GM18505 (cell line): ENCODE measurements at regions not wholly inside any gene's neighbourhood (a gene's known extent, or its start where the extent isn't known, plus 50 kb on each side); places are given as distances from the start of the nearest gene placed in this dataset.
"Not testable (repeated sequence)": the region's sequence is repeated elsewhere in the genome, so short reads cannot be mapped to it uniquely, and the experiment has no call there.

ENCODE experiments used
- ATAC-seq: cut with Tn5 transposase; IDR thresholded peaks from one replicate; pipeline ENCODE4 v1.9.1; 2021; ENCODE audit not compliant: unreplicated experiment
- POLR2A ChIP-seq: IDR thresholded peaks from 4 replicates; pipeline ENCODE4 v1.6.1; 2011; ENCODE audit warnings: borderline replicate concordance; ENCODE audit not compliant: insufficient read depth, insufficient read length; ENCODE audit errors: extremely low read depth

- no peak for TF ChIP-seq POLR2A
Measured at GRCh38 chrX:93468075-93468474, 205.3 kb downstream of the NAP1L3 start.

GRCh38 chrX:93466383-93466782, 207.0 kb downstream of the NAP1L3 start:
- no peak for ATAC-seq
- no peak for TF ChIP-seq POLR2A

More at GRCh38 chrX:93468075-93468474, 205.3 kb downstream of the NAP1L3 start:
- no peak for ATAC-seq

DNA sequence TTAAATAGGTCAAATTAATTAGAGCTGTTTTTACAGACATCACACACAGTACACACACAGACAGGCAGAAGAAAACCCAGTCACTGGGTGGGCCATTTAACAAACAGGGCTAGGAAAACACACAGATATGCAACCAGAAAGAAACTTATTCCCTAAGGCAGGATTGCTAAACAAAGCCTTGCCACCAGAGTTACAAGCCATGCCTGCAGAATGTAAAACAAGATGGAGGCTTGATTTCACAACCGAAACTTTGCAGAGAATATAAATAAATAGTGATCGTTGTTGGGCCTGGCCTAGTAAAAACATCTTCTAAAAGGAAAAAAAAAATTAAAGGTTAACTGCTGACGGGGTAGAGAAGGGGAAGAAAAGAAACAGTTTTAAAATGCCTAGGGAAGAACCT, 212.3 kb downstream of the NAP1L3 start:
- no peak for ATAC-seq
- TF ChIP-seq POLR2A = no peak

GRCh38 chrX:93454509-93454908, 218.9 kb downstream of the NAP1L3 start:
- TF ChIP-seq POLR2A = no peak
- no peak for ATAC-seq

DNA sequence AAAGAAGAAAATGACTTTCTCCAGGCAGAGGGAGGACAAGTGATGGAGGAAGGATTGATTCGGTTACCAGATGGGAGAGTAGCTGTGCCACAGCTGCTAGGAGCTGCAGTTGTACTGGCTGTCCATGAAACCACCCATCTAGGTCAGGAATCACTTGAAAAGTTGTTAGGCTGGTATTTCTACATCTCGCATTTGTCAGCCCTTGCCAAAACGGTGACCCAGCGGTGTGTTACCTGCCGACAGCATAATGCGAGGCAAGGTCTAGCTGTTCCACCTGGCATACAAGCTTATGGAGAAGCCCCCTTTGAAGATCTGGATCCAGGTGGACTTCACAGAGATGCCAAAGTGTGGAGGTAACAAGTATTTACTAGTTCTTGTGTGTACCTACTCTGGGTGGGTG, 238.7 kb downstream of the NAP1L3 start:
- ATAC-seq = not testable (repeated sequence)

DNA sequence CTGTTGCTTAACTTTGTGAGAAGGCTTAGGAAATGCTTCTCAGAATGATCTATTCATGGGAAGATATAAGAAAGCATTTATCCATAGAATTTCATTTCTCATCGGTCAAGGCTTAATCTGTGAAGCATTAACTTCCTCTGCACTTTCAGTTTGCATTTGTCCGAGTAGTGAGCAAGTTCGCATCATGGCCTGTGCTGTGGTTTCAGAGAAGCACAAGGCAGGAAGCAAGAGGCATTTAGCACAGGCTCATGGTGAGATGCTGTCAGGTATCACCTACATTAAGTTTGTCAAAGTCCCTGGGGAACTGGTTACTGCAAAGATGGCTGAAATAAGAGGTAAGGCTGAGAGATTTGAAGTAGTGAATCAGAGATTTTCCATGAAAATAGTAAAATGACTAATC, 244.9 kb downstream of the NAP1L3 start:
- no peak for ATAC-seq
- no peak for TF ChIP-seq POLR2A

- ATAC-seq = peak; percentile 88
- no peak for TF ChIP-seq POLR2A
Measured at GRCh38 chrX:93422693-93423092, 250.7 kb downstream of the NAP1L3 start.

GRCh38 chrX:93420525-93421082, 252.8 kb downstream of the NAP1L3 start:
- TF ChIP-seq POLR2A = no peak

GRCh38 chrX:93420090-93420489, 253.3 kb downstream of the NAP1L3 start:
- ATAC-seq = no peak
- TF ChIP-seq POLR2A = no peak

More at GRCh38 chrX:93420525-93421082, 252.8 kb downstream of the NAP1L3 start:
- ATAC-seq = no peak

DNA sequence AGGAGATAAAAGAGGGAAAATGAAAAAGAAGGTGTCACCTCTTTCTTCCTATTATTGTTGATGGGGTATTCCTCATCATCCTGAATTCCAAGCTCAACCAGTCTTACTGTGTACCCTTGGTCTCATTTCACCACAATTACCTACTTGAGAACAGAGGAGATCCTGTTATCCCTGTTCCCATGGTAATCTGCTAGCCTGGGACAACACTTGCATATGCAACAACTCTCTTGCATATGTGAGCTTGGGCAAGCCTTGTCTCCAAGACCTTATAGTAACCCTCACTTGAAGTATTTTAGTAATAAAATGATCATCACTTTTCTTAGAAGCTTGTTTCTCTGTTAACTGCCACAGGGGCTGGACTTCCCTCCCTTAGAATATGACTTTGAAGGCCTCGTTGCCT, 253.7 kb downstream of the NAP1L3 start:
- no peak for TF ChIP-seq POLR2A
- ATAC-seq = no peak

DNA sequence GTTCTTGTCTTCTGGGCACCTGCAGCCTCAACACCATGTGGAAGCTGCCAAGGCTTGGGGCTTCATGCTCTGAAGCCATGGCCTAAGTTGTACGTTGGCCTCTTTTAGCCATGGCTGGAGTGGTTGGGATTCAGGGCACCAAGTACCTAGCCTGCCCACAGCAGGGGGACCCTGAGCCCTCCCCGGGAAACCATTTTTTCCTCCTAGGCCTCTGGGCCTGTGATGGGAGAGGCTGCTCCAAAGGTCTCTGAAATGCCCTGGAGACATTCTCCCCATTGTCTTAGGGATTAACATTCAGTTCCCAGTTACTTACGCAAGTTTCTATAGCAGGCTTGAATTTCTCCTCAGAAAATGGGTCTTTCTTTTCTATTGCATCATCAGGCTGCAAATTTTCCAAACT, 269.3 kb downstream of the NAP1L3 start:
- ATAC-seq = no peak
- no peak for TF ChIP-seq POLR2A

DNA sequence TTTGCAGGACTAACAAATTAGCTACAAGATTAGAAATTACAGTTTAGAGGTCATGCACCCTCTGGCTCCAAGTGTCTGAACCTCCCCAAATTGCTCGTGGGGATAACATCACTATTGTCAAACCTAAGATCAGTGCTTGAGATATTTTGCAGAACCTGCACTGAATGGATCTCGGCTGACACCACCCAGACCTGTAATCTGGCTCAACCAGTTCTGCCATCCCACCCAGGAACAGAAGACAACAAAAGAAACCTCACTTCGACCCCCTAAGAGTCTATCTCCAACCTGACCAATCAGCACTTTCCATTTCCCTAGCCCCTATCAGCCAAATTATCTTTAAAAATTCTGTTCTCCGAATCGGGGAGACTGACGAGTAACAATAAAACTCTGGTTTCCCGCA, 318.7 kb downstream of the NAP1L3 start:
- no peak for TF ChIP-seq POLR2A
- ATAC-seq = no peak

- no peak for ATAC-seq
- TF ChIP-seq POLR2A = no peak
Measured at GRCh38 chrX:93346309-93346708, 327.1 kb downstream of the NAP1L3 start.

DNA sequence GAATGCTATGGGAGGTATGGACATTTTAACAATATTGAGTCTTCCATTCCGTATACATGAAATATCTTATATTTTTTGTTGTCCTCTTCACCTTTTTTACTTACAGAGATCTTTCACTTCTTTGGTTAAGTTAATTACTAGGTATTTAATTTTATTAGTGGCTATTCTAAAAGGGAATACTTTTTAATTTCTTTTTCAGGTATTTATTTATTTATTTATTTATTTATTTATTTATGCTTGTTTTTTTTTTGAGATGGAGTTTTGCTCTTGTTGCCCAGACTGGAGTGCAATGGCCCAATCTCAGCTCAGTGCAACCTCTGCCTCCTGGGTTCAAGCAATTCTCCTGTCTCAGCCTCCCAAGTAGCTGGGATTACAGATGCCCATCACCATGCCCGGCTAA, 329.1 kb downstream of the NAP1L3 start:
- not testable (repeated sequence) for ATAC-seq

DNA sequence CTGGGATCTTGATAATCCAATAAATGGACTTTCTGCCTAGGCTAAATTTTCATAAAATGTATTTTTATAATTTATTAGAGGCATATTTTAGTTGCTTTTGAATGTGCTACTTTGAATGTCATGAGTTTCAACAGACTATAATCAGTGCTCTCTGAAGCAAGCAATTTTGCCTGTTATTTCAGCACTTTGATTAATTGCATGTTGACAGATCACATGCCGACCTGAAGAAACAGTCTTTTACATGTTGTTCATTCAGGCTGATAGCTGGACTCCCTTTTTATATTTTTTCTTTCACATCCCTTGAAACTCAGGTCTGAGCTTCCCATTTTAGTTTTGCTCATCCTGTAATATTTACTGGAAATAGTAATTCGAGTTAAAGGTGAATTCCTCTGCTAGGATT, 341.0 kb downstream of the NAP1L3 start:
- ATAC-seq = no peak
- TF ChIP-seq POLR2A = no peak

DNA sequence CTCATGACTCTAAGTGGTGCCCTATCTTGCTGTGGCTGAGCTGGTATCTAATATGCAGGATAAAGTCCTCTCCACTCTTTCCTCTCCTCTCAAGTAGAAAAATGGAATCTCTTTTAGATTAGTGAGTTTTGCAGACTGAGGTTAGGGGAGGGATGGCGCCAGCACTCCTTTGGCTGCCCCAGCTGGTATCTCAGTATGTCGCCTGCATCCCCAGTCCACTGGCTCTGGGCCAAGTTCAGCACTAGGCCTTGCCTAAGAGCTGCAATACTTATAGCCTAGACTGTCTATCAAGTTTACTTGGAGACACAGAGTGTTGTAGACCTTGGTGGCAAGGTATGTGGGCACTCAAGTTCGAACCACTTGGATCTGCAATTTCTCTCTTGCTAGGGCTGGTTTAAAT, 351.3 kb downstream of the NAP1L3 start:
- ATAC-seq = no peak
- no peak for TF ChIP-seq POLR2A

DNA sequence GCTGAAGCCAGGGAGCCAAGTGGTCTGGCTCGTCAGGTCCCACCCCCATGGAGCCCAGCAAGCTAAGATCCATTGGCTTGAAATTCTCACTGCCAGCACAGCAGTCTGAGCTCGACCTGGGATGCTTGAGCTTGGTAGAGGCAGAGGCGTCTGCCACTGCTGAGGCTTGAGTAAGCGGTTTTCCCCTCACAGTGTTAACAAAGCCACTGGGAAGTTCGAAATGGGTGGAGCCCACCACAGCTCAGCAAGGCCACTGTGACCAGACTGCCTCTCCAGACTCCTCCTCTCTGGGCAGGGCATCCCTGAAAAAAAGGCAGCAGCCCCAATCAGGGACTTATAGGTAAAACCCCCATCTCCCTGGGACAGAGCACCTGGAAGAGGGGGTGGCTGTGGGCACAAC, 353.8 kb downstream of the NAP1L3 start:
- no peak for TF ChIP-seq POLR2A
- ATAC-seq = no peak
